Kidney (tissue), 13 donors: ENCODE measurements at regions not wholly inside any gene's neighbourhood (a gene's known extent, or its start where the extent isn't known, plus 50 kb on each side); places are given as distances from the start of the nearest gene placed in this dataset.

Experiments used
- DNase-seq, 5 donors: peaks; one replicate each; pipeline ENCODE4 v3.0.0-alpha.2; 2013 to 2020
- FAIRE-seq: peaks from 2 replicates; lab custom pipeline; 2012; peaks lifted over from hg19 to GRCh38; lab: Jason Lieb, UNC
- H3K27ac ChIP-seq, 2 donors: one replicate each; pipeline ENCODE4 v1.7.0; 2013; ENCODE audit warnings: low read depth in 2 of 2, low read length in 2 of 2, inconsistent platforms in 1 of 2
- H3K27me3 ChIP-seq: one replicate; pipeline ENCODE4 v1.7.1; 2013; ENCODE audit warnings: low read length, inconsistent platforms; ENCODE audit not compliant: control insufficient read depth, insufficient read depth
- H3K36me3 ChIP-seq, 3 donors: one replicate each; pipeline versions ENCODE4 v1.7.0 to v1.7.1; 2013; ENCODE audit warnings: low read length in 3 of 3, control low read depth in 1 of 3, inconsistent platforms in 1 of 3; ENCODE audit not compliant: insufficient read depth in 3 of 3, control insufficient read depth in 2 of 3
- H3K4me1 ChIP-seq, 3 donors: one replicate each; pipeline versions ENCODE4 v1.7.0 to v1.7.1; 2013; ENCODE audit warnings: low read length in 3 of 3, inconsistent platforms in 1 of 3, low read depth in 1 of 3; ENCODE audit not compliant: control insufficient read depth in 2 of 3, insufficient read depth in 2 of 3
- H3K4me3 ChIP-seq, 3 donors: one replicate each; pipeline versions ENCODE4 v1.7.0 to v1.8.1; 2013; ENCODE audit warnings: low read length in 3 of 3, control low read depth in 1 of 3, inconsistent platforms in 1 of 3
- H3K9ac ChIP-seq, 3 donors: one replicate each; pipeline versions ENCODE4 v1.7.0 to v1.7.1; 2013; ENCODE audit warnings: low read length in 3 of 3, control low read depth in 1 of 3, inconsistent platforms in 1 of 3
- H3K9me3 ChIP-seq, 3 donors: one replicate each; pipeline versions ENCODE4 v1.7.0 to v1.7.1; 2013; ENCODE audit warnings: low read length in 3 of 3, control low read depth in 1 of 3, inconsistent platforms in 1 of 3; ENCODE audit not compliant: control insufficient read depth in 2 of 3, insufficient read depth in 1 of 3
- intact Hi-C: fragments of 100-400 bp; cut with DNase I; formaldehyde crosslinking; loops from one replicate; pipeline ENCODE4 v1.11.1; 2022
- TF ChIP-seq, protein P1 (sequence below): IDR thresholded peaks from 3 replicates; pipeline ENCODE4 v1.5.1; 2012; ENCODE audit warnings: mild to moderate bottlenecking, moderate library complexity, borderline replicate concordance; ENCODE audit not compliant: insufficient read depth; ENCODE audit errors: extremely low read depth
- donor health status: control.
- donor health status: control.
- donor health status: control.
- donor health status: control.
- donor health status: control.
- donor health status: DM: yes; HTN: yes; CAD: no.
- donor health status: Normal renal cell carcinoma (clear cell type).

DNA sequence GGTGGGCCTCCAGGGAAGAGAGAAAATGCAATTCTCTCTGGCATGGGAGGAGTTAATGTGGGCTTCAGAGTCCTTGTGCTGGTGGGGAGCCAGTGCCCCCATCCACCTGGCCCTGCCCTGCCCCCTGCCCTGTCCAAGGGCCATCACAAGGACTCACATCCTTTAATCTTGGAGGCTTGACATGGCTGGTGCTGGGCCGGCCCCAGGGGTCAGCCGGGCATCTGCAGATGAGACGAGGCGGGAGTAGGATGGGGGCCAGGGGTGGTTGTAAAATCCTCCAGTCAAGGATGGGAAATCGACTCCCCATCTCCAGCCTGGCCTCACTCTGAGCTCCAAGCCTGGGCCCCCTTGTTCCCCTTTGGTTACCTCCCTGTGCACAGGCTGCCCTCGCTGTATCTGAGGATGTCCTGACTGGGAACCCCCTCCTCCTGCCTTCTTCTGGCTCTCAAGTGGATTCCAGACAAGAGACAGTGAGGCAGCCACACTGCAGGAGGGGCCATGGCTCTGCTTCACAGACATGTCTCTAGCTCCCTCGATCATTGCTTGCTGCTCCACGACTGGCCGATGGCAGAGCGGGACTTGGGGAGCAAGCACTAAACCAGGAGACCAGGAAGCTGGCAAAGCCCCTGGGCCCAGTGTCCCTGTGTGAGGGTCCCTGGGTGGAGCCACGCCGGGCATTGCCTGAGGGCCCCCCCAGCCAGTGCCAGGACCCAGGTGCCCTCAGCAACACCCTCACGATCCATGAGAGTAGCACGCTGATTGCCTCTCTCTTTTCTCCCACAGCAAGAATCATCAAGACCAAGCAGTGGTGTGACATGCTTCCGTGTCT, 1120.5 kb downstream of the BRD1 start:
- H3K4me1 ChIP-seq: no peaks in the 10 kb centered on the region
- H3K9me3 ChIP-seq: no peaks in the 10 kb centered on the region
- TF ChIP-seq, protein P1, sequence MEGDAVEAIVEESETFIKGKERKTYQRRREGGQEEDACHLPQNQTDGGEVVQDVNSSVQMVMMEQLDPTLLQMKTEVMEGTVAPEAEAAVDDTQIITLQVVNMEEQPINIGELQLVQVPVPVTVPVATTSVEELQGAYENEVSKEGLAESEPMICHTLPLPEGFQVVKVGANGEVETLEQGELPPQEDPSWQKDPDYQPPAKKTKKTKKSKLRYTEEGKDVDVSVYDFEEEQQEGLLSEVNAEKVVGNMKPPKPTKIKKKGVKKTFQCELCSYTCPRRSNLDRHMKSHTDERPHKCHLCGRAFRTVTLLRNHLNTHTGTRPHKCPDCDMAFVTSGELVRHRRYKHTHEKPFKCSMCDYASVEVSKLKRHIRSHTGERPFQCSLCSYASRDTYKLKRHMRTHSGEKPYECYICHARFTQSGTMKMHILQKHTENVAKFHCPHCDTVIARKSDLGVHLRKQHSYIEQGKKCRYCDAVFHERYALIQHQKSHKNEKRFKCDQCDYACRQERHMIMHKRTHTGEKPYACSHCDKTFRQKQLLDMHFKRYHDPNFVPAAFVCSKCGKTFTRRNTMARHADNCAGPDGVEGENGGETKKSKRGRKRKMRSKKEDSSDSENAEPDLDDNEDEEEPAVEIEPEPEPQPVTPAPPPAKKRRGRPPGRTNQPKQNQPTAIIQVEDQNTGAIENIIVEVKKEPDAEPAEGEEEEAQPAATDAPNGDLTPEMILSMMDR: no peak
- no peak for FAIRE-seq
- H3K4me3 ChIP-seq: no peak overlapping the region
- H3K27ac ChIP-seq: no peak overlapping the region
- DNase-seq: peak in 1 of 5 donors; percentile 54
- intact Hi-C loops: no loop called here
- H3K36me3 ChIP-seq: no peaks in the 10 kb centered on the region
- H3K27me3 ChIP-seq: no peaks in the 10 kb centered on the region
- H3K9ac ChIP-seq: no peak overlapping the region

DNA sequence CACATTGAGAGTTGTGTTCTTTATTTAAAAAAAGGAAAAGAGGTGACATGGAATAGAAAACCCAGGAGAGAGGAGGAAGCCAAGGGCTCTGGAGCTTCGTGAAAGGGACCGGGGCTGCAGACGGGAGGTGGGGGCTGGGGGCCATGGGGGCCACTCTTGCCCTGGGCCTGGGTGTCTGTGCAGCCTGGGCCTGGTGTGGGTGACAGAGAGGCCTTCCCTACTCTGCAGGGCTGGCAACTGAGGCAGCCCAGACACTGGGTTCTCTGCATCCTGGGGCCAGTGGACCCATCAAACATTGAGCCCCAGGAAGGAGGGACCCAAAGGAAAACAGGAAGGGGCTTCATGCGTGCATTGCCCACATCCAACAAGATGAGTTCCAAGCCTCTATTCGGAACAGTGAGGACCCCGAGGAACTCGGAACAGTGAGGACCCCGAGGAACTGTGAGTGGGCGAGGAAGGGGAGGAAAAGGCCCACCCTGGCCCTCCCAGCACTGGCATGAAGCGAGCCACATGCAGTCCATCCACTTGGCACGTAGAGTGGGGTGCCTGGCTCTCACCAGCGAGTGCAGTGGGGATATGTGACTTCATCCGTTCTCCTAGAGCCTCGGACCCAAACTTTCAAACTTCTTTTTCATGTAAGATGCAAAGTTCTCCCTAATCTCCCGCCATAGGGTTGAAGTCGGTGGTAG, 1121.6 kb downstream of the BRD1 start:
- H3K36me3 ChIP-seq: no peaks in the 10 kb centered on the region
- intact Hi-C loops: no loop called here
- no peak overlapping the region for H3K4me3 ChIP-seq
- FAIRE-seq (no peak), DNase-seq (peak in 1 of 5 donors; percentile 56)
- H3K27ac ChIP-seq: no peak overlapping the region
- H3K4me1 ChIP-seq: no peaks in the 10 kb centered on the region
- TF ChIP-seq, protein P1: no peak
- H3K9me3 ChIP-seq: no peaks in the 10 kb centered on the region
- no peak overlapping the region for H3K9ac ChIP-seq
- H3K27me3 ChIP-seq: no peaks in the 10 kb centered on the region

DNA sequence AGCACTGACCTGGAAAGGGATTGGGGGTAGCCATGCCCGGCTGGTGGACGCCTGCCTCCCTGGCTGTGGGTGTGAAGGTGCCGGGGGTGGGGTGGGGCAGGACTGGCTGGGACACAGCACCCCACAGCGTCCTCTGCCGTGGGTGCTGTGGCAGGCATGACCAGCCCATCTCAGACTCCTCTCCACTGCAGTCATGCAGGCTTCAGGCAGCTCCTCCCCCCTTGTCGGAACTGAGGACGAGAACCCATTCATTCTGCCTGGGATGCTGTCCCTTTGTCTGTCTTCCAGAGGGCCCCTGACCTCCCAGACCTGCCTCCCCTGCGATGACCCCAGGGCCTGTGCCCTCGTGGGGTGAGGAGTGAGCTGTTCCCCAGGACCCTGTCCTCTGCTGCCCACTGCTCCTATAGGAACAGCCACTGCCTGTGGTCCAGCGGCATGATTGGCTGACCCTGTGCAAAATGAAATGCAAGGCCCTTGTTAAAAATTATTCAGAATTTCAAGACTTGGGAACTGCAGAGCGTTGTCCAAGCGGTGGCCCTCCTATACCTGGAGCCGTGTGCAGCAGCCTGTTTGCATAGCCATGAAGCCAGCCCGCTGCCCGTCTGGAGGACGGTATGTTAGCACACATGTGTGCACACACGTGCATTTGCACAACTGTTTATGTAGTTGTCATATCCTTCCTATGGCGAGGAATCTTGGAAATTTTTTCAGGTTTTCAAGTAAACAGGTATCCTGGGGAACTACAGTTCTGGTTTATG, 1122.3 kb downstream of the BRD1 start:
- Histone ChIP-seq H3K4me1 (no peaks in the 10 kb centered on the region), H3K9me3 (no peaks in the 10 kb centered on the region), H3K27ac (no peak overlapping the region), H3K27me3 (no peaks in the 10 kb centered on the region), H3K4me3 (no peak overlapping the region), H3K9ac (no peak overlapping the region), H3K36me3 (no peaks in the 10 kb centered on the region)
- peak in 1 of 5 donors; percentile 51 for DNase-seq
- TF ChIP-seq, protein P1: no peak
- FAIRE-seq: no peak
- intact Hi-C loops: no loop called here
